GM13976 (cell line): ENCODE measurements at regions not wholly inside any gene's neighbourhood (a gene's known extent, or its start where the extent isn't known, plus 50 kb on each side); places are given as distances from the start of the nearest gene placed in this dataset.

Experiments
- DNase-seq: peaks from one replicate; pipeline ENCODE4 v3.0.0; 2012; ENCODE audit warnings: low spot score
- CTCF ChIP-seq: IDR thresholded peaks from 2 replicates; pipeline ENCODE4 v1.5.1; 2012; ENCODE audit warnings: borderline replicate concordance, mild to moderate bottlenecking; ENCODE audit not compliant: insufficient read depth; ENCODE audit errors: extremely low read depth, missing control alignments, control extremely low read depth
- in situ Hi-C: fragments of 300-500 bp; cut with MboI; formaldehyde crosslinking; loops from one replicate; pipeline ENCODE4 v1.12.0; 2022; ENCODE audit warnings: low sequenced_read_pairs, mixed read lengths, inconsistent platforms; ENCODE audit not compliant: unreplicated experiment

GRCh38 chr2:104040771-104041170, 813.1 kb upstream of the POU3F3 start:
- no peak for TF ChIP-seq CTCF
- no peak for DNase-seq
- in situ Hi-C loops, result no loop called here

- in situ Hi-C loops, result no loop called here
- no peak for DNase-seq
Measured at GRCh38 chr2:104041351-104041750, 812.6 kb upstream of the POU3F3 start.

GRCh38 chr2:104043864-104044263, 810.1 kb upstream of the POU3F3 start:
- in situ Hi-C loops, result no loop called here
- TF ChIP-seq CTCF, result no peak
- no peak for DNase-seq

More at GRCh38 chr2:104041351-104041750, 812.6 kb upstream of the POU3F3 start:
- no peak for TF ChIP-seq CTCF

- no peak for TF ChIP-seq CTCF
- DNase-seq, result no peak
- in situ Hi-C loops, result no loop called here
Measured at GRCh38 chr2:104045071-104045470, 808.8 kb upstream of the POU3F3 start.

GRCh38 chr2:104046466-104046865, 807.4 kb upstream of the POU3F3 start:
- no peak for DNase-seq
- in situ Hi-C loops, result no loop called here
- no peak for TF ChIP-seq CTCF

GRCh38 chr2:104047516-104047915, 806.4 kb upstream of the POU3F3 start:
- no peak for TF ChIP-seq CTCF
- DNase-seq, result no peak
- in situ Hi-C loops, result no loop called here

GRCh38 chr2:104049438-104049837, 804.5 kb upstream of the POU3F3 start:
- in situ Hi-C loops, result no loop called here
- no peak for DNase-seq
- TF ChIP-seq CTCF, result no peak
